ENCODE measurements at regions not wholly inside any gene's neighbourhood (a gene's known extent, or its start where the extent isn't known, plus 50 kb on each side); places are given as distances from the start of the nearest gene placed in this dataset.

- TF ChIP-seq FOXJ3 (CRISPR knock-in tag; IDR thresholded peaks at IDR 0.05) (no peak), TEAD4 (IDR thresholded peaks at IDR 0.05; ENCODE audit: borderline replicate concordance, insufficient read depth) (no peak)
Observed at GRCh38 chr6:82419859-82420258, 56.2 kb downstream of the TPBG start (continued).

DNA sequence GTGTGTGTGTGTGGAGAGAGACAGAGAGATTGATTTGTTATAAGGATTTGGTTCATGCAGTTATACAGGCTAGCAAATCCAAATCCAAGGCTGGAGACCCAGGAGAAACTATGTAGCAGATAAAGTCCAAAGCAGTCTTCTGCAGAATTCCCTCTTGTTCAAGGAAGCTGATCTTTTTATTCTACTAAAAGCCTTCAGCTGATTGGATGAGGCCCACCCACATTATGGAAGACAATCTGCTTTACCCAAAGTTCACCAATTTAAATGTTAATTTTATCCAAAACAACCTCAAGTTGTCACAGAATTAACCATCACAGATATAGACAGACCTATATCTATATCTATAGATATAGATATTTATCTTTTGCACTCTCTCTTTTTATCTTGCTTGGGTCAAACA lies 67.0 kb downstream of the TPBG start:
- no peaks in the 10 kb centered on the region for H3K9me2 ChIP-seq
- no peaks in the 10 kb centered on the region for H3K79me2 ChIP-seq (ENCODE audit: insufficient read depth)
- H3K27ac ChIP-seq (ENCODE audit: low read depth in 2 of 2, low read length in 1 of 2): no peak overlapping the region
- no peaks in the 10 kb centered on the region for H4K20me1 ChIP-seq (ENCODE audit: insufficient read depth)
- H3F3A ChIP-seq (replicated peaks; ENCODE audit: insufficient read depth): no peaks in the 10 kb centered on the region
- H3K9me3 ChIP-seq: no peaks in the 10 kb centered on the region
- no peak for TF ChIP-seq RAD21 (IDR thresholded peaks at IDR 0.05; ENCODE audit: low read length)
- no peak for TF ChIP-seq TAF1 (IDR thresholded peaks at IDR 0.05; ENCODE audit: borderline replicate concordance, low read depth, low read length)
- TF ChIP-seq, protein P1, sequence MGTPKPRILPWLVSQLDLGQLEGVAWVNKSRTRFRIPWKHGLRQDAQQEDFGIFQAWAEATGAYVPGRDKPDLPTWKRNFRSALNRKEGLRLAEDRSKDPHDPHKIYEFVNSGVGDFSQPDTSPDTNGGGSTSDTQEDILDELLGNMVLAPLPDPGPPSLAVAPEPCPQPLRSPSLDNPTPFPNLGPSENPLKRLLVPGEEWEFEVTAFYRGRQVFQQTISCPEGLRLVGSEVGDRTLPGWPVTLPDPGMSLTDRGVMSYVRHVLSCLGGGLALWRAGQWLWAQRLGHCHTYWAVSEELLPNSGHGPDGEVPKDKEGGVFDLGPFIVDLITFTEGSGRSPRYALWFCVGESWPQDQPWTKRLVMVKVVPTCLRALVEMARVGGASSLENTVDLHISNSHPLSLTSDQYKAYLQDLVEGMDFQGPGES (IDR thresholded peaks at IDR 0.05; ENCODE audit: low read depth, low read length): no peak
- no peak for TF ChIP-seq YY1 (IDR thresholded peaks at IDR 0.05; ENCODE audit: low read depth)
- TF ChIP-seq TCF12 (IDR thresholded peaks at IDR 0.05): no peak
- TF ChIP-seq, protein P2, sequence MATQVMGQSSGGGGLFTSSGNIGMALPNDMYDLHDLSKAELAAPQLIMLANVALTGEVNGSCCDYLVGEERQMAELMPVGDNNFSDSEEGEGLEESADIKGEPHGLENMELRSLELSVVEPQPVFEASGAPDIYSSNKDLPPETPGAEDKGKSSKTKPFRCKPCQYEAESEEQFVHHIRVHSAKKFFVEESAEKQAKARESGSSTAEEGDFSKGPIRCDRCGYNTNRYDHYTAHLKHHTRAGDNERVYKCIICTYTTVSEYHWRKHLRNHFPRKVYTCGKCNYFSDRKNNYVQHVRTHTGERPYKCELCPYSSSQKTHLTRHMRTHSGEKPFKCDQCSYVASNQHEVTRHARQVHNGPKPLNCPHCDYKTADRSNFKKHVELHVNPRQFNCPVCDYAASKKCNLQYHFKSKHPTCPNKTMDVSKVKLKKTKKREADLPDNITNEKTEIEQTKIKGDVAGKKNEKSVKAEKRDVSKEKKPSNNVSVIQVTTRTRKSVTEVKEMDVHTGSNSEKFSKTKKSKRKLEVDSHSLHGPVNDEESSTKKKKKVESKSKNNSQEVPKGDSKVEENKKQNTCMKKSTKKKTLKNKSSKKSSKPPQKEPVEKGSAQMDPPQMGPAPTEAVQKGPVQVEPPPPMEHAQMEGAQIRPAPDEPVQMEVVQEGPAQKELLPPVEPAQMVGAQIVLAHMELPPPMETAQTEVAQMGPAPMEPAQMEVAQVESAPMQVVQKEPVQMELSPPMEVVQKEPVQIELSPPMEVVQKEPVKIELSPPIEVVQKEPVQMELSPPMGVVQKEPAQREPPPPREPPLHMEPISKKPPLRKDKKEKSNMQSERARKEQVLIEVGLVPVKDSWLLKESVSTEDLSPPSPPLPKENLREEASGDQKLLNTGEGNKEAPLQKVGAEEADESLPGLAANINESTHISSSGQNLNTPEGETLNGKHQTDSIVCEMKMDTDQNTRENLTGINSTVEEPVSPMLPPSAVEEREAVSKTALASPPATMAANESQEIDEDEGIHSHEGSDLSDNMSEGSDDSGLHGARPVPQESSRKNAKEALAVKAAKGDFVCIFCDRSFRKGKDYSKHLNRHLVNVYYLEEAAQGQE (IDR thresholded peaks at IDR 0.05; ENCODE audit: low read depth, low read length): no peak
- no peak for TF ChIP-seq GATA2 (CRISPR knock-in tag; IDR thresholded peaks at IDR 0.05)
- TF ChIP-seq ELF1 (IDR thresholded peaks at IDR 0.05): no peak
- TF ChIP-seq, protein P3, sequence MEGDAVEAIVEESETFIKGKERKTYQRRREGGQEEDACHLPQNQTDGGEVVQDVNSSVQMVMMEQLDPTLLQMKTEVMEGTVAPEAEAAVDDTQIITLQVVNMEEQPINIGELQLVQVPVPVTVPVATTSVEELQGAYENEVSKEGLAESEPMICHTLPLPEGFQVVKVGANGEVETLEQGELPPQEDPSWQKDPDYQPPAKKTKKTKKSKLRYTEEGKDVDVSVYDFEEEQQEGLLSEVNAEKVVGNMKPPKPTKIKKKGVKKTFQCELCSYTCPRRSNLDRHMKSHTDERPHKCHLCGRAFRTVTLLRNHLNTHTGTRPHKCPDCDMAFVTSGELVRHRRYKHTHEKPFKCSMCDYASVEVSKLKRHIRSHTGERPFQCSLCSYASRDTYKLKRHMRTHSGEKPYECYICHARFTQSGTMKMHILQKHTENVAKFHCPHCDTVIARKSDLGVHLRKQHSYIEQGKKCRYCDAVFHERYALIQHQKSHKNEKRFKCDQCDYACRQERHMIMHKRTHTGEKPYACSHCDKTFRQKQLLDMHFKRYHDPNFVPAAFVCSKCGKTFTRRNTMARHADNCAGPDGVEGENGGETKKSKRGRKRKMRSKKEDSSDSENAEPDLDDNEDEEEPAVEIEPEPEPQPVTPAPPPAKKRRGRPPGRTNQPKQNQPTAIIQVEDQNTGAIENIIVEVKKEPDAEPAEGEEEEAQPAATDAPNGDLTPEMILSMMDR (IDR thresholded peaks at IDR 0.05): no peak
- TF ChIP-seq MEF2A (IDR thresholded peaks at IDR 0.05; ENCODE audit: borderline replicate concordance, low read depth): no peak
- TF ChIP-seq RCOR1 (IDR thresholded peaks at IDR 0.05; ENCODE audit: low read length): no peak
- no peak for TF ChIP-seq NFIC (IDR thresholded peaks at IDR 0.05; ENCODE audit: borderline replicate concordance)
- no peak for TF ChIP-seq EP300 (IDR thresholded peaks at IDR 0.05; ENCODE audit: borderline replicate concordance in 1 of 2, low read depth in 1 of 2, low read length in 1 of 2)
- TF ChIP-seq FOXJ3 (CRISPR knock-in tag; IDR thresholded peaks at IDR 0.05): no peak
- TF ChIP-seq TEAD4 (IDR thresholded peaks at IDR 0.05; ENCODE audit: borderline replicate concordance, insufficient read depth): no peak
- TF ChIP-seq RXRA (IDR thresholded peaks at IDR 0.05; ENCODE audit: borderline replicate concordance, low read depth): no peak
- H3K27me3 ChIP-seq (ENCODE audit: insufficient read depth): no peaks in the 10 kb centered on the region
- no peak overlapping the region for H3K4me2 ChIP-seq
- peaks cover 0 to 8% of the 10 kb centered on the region in 2 experiments; a peak in 2 of 4 replicates for H3K4me1 ChIP-seq (ENCODE audit: control insufficient read depth in 1 of 2, insufficient read depth in 2 of 2, low read depth in 1 of 2, low read length in 1 of 2)
- ChIA-PET CTCF (no interaction called here), POLR2A (no interaction called here)
- no peak overlapping the region for H2AFZ ChIP-seq (ENCODE audit: low read depth)
- no peak overlapping the region for H3K4me3 ChIP-seq (ENCODE audit: low read depth in 2 of 2, low read length in 1 of 2)
- no peak for DNase-seq
- no peak overlapping the region for H3K9ac ChIP-seq
- no peaks in the 10 kb centered on the region for H3K36me3 ChIP-seq (replicated peaks in 1 of 2; ENCODE audit: control insufficient read depth in 1 of 2, insufficient read depth in 2 of 2, low read length in 1 of 2)

Measured in SK-N-SH (cell line).